Sigmoid colon (tissue), 4 donors: ENCODE measurements at regions not wholly inside any gene's neighbourhood (a gene's known extent, or its start where the extent isn't known, plus 50 kb on each side); places are given as distances from the start of the nearest gene placed in this dataset.

Source experiments
- CTCF ChIP-seq, 4 experiments: fragments of 450-650 bp in 3 of 4; fragments of 200-600 bp in 1 of 4; IDR thresholded peaks; one replicate each; pipeline ENCODE4 v1.5.1; 2016 to 2019; ENCODE audit warnings: antibody characterized with exemption in 4 of 4, mild to moderate bottlenecking in 3 of 4, moderate library complexity in 2 of 4
- EP300 ChIP-seq, 4 donors: sonication (generic); formaldehyde crosslinking; IDR thresholded peaks; one replicate each; pipeline ENCODE4 v1.6.1; 2017; ENCODE audit warnings: antibody characterized with exemption in 4 of 4
- POLR2A ChIP-seq, 2 donors: fragments of 450-650 bp; IDR thresholded peaks; one replicate each; pipeline ENCODE4 v1.6.1; 2016; ENCODE audit warnings: antibody characterized with exemption in 2 of 2, mild to moderate bottlenecking in 2 of 2, moderate library complexity in 2 of 2
- POLR2AphosphoS5 ChIP-seq, 4 donors: sonication (generic); formaldehyde crosslinking; IDR thresholded peaks; one replicate each; pipeline ENCODE4 v1.6.1; 2017; ENCODE audit warnings: antibody characterized with exemption in 4 of 4

- no peak for TF ChIP-seq CTCF (IDR thresholded peaks at IDR 0.05)
- TF ChIP-seq POLR2A (IDR thresholded peaks at IDR 0.05), result no peak
- no peak for TF ChIP-seq EP300 (IDR thresholded peaks at IDR 0.05)
- no peak for TF ChIP-seq POLR2AphosphoS5 (IDR thresholded peaks at IDR 0.05)
Observed at GRCh38 chr6:1153696-1154245, 158.1 kb upstream of the FOXQ1 start.
